Osteoblast (primary cell): ENCODE measurements at regions not wholly inside any gene's neighbourhood (a gene's known extent, or its start where the extent isn't known, plus 50 kb on each side); places are given as distances from the start of the nearest gene placed in this dataset.

Source experiments
- DNase-seq: peaks from one replicate; pipeline ENCODE4 v3.0.0; 2011; ENCODE audit warnings: low spot score, mixed read lengths; ENCODE audit not compliant: insufficient read length; ENCODE audit errors: missing footprints
- H2AFZ ChIP-seq: 2 replicates; pipeline ENCODE4 v1.6.0; 2011; ENCODE audit warnings: mild to moderate bottlenecking, low read length
- H3K27ac ChIP-seq: 2 replicates; pipeline ENCODE4 v1.5.1; 2011; ENCODE audit warnings: mild to moderate bottlenecking, low read depth, low read length, moderate library complexity
- H3K27me3 ChIP-seq: 2 replicates; pipeline ENCODE4 v1.6.0; 2012; ENCODE audit warnings: mild to moderate bottlenecking, control low read depth, inconsistent platforms, low read length, moderate library complexity; ENCODE audit not compliant: insufficient read depth
- H3K36me3 ChIP-seq: 2 replicates; pipeline ENCODE4 v1.5.1; 2011; ENCODE audit warnings: mild to moderate bottlenecking, low read length, control low read depth, moderate library complexity; ENCODE audit not compliant: insufficient read depth
- H3K4me1 ChIP-seq: 2 replicates; pipeline ENCODE4 v1.5.1; 2011; ENCODE audit warnings: mild to moderate bottlenecking, low read length, control low read depth, moderate library complexity; ENCODE audit not compliant: insufficient read depth
- H3K4me2 ChIP-seq: 2 replicates; pipeline ENCODE4 v1.6.0; 2011; ENCODE audit warnings: mild to moderate bottlenecking, low read length; ENCODE audit not compliant: insufficient read depth
- H3K4me3 ChIP-seq: fragments of 200-600 bp; sonication (generic); 3 replicates; pipeline ENCODE4 v1.5.1; 2012; ENCODE audit warnings: mild to moderate bottlenecking, low read length, inconsistent platforms; ENCODE audit not compliant: insufficient read depth
- H3K79me2 ChIP-seq: 2 replicates; pipeline ENCODE4 v1.6.0; 2012; ENCODE audit warnings: mild to moderate bottlenecking, low read length, control low read depth, inconsistent platforms; ENCODE audit not compliant: insufficient read depth
- H3K9me3 ChIP-seq: 2 replicates; pipeline ENCODE4 v1.5.1; 2011; ENCODE audit warnings: low read depth, low read length, control low read depth
- H4K20me1 ChIP-seq: 2 replicates; pipeline ENCODE4 v1.6.0; 2012; ENCODE audit warnings: mild to moderate bottlenecking, low read length, control low read depth; ENCODE audit not compliant: insufficient read depth
- TF ChIP-seq, protein P1 (sequence below): IDR thresholded peaks from 2 replicates; pipeline ENCODE4 v1.5.1; 2011; ENCODE audit warnings: mild to moderate bottlenecking, low read depth, low read length, moderate library complexity; ENCODE audit errors: extremely low read depth

DNA sequence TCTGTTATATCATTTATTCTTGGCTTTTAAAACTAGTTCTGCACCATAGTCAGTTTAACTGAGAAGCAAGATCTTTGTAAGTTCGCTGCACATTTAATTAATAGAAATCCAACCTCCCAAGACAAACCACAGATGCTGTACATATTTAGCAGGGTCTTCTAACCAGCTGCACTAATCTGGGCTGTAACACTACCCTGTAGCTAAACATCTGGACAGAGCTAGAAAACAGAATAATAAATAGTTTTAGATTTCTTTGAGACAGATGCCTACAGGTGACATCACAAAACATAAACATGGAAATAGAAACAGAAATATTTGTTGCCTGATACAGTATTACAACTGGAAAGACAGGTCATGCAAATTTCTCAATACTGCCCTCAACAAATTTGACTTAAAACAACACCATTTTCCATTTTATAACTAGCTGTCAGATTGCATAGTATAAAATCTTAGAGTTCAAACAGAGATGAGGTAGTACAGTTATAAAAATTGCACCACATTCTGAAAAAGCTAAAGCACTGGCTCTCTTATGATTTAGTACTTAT is 315.1 kb downstream of the NR4A2 start:
- TF ChIP-seq, protein P1, sequence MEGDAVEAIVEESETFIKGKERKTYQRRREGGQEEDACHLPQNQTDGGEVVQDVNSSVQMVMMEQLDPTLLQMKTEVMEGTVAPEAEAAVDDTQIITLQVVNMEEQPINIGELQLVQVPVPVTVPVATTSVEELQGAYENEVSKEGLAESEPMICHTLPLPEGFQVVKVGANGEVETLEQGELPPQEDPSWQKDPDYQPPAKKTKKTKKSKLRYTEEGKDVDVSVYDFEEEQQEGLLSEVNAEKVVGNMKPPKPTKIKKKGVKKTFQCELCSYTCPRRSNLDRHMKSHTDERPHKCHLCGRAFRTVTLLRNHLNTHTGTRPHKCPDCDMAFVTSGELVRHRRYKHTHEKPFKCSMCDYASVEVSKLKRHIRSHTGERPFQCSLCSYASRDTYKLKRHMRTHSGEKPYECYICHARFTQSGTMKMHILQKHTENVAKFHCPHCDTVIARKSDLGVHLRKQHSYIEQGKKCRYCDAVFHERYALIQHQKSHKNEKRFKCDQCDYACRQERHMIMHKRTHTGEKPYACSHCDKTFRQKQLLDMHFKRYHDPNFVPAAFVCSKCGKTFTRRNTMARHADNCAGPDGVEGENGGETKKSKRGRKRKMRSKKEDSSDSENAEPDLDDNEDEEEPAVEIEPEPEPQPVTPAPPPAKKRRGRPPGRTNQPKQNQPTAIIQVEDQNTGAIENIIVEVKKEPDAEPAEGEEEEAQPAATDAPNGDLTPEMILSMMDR: no peak

DNA sequence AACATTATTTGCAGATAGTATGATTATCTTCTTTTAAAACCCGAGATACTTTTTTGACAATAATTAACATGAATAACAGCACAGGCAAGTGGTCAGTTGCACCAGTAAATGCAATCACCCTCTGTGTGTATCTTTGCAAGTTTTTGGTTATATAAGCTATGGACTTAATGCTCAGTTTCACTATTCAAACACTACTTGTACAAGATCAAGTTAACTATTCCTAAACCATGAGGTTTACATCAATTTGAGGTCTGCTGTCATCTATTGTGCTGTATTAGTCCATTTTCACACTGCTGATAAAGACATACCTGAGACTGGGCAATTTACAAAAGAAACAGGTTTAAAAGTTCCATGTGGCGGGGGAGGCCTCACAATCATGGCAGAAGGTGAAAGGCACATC is 323.2 kb downstream of the NR4A2 start:
- Histone ChIP-seq H3K27me3 (no peaks in the 10 kb centered on the region), H3K36me3 (no peaks in the 10 kb centered on the region), H3K79me2 (no peaks in the 10 kb centered on the region), H3K4me3 (no peak overlapping the region), H4K20me1 (no peaks in the 10 kb centered on the region), H3K4me2 (no peak overlapping the region), H3K4me1 (no peaks in the 10 kb centered on the region), H3K9me3 (no peaks in the 10 kb centered on the region), H3K27ac (no peak overlapping the region), H2AFZ (no peak overlapping the region)
- TF ChIP-seq, protein P1: no peak
- DNase-seq: no peak

More for the DNA sequence above, 315.1 kb downstream of the NR4A2 start:
- Histone ChIP-seq H2AFZ (no peak overlapping the region), H3K36me3 (no peaks in the 10 kb centered on the region), H3K79me2 (no peaks in the 10 kb centered on the region), H3K4me1 (no peaks in the 10 kb centered on the region), H3K27me3 (no peaks in the 10 kb centered on the region), H3K27ac (no peak overlapping the region), H3K4me2 (no peak overlapping the region), H3K4me3 (no peak overlapping the region), H3K9me3 (no peaks in the 10 kb centered on the region), H4K20me1 (no peaks in the 10 kb centered on the region)
- DNase-seq: no peak

DNA sequence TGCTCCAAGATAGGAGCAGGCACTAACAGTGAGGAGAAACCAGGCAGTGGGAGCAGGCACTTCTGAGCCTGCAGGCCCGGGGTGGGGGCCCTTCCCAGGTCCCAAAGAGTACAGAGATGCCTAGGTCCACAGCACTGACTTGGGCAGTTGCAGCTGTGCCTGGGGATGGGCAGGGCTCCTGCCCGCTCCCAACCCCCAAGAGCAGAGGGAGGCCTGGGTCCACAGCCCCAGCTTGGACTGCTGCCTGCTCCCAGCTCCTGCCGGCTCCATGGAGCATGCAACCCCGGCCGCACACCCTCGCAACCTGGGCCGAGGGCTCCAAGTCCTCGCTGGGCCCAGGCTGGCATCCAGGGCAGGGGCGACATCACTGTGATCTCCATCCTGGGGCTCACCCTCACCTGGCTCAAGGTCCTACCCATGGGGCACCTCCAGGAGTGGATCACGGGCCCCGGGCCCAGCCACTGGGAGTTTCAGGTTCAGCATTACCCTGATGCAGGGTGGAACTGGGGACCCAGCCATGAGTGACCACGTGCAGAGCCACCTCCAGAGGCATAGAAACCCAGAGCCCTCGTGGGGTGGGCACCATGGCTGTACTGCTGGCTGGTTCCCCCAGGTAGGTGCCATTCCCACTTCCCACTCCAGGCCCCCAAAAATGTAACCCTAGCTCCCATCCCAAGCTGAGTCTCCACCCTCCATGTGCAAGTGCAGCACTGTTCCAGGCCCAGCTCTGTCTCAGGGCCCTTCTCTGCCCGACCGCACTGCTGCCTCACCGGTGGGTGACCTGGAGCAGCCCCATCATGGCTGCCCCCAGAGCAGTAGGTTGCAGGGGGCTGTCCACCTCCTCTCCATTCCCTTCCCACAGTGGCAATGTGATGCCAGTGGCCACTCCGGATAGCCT is 325.6 kb downstream of the NR4A2 start:
- Histone ChIP-seq H3K79me2 (no peaks in the 10 kb centered on the region), H2AFZ (no peak overlapping the region), H3K27ac (no peak overlapping the region), H3K36me3 (no peaks in the 10 kb centered on the region), H3K4me3 (no peak overlapping the region), H3K4me2 (no peak overlapping the region), H3K9me3 (no peaks in the 10 kb centered on the region), H4K20me1 (no peaks in the 10 kb centered on the region), H3K4me1 (no peaks in the 10 kb centered on the region), H3K27me3 (no peaks in the 10 kb centered on the region)
- TF ChIP-seq, protein P1: no peak
- no peak for DNase-seq

DNA sequence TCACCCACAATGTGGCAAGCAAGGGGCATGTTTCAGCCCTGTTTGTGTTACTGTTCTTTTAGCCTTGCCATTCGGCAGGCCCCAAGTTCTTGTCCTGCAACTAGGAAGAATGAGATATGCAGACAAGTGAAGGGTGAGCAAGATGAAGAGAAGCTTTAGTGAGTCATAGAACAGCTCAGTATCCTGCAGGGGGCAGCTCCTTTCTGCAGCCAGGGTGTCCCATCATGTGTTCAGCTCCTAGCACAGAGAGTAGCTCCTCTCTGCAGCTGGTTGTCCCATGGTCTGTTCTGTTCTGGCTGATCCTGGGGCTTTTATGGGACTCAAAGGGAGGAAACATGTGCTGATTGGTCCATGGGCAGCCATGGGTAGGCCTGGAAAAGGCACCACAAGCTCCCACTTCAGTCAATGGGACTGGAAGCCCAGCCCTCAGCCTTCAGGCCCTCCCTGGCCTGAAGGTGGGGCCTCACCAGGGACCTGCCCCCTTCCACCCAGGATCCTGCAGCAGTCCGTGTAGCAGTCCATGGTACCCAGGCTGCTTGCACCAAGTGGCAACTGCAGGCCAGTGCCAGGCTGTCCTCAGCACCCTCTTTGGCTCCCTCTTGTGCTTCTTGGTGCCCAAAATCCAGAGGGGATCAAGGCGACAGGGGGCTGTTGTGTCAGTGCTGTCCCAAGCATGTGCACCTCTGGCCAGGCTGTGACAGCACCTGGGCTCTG is 326.4 kb downstream of the NR4A2 start:
- no peak overlapping the region for H2AFZ ChIP-seq
- H3K27ac ChIP-seq: no peak overlapping the region
- H3K4me2 ChIP-seq: no peak overlapping the region
- no peaks in the 10 kb centered on the region for H3K79me2 ChIP-seq
- no peak for DNase-seq
- H4K20me1 ChIP-seq: no peaks in the 10 kb centered on the region
- TF ChIP-seq, protein P1: no peak
- no peak overlapping the region for H3K4me3 ChIP-seq
- H3K4me1 ChIP-seq: no peaks in the 10 kb centered on the region
- H3K9me3 ChIP-seq: no peaks in the 10 kb centered on the region
- H3K27me3 ChIP-seq: no peaks in the 10 kb centered on the region
- no peaks in the 10 kb centered on the region for H3K36me3 ChIP-seq
